Liver (tissue), 7 donors: ENCODE measurements at regions not wholly inside any gene's neighbourhood (a gene's known extent, or its start where the extent isn't known, plus 50 kb on each side); places are given as distances from the start of the nearest gene placed in this dataset.
A peak's percentile ranks its signal among the peaks of the same experiment; 100 is the strongest.

Experiments used
- DNase-seq: peaks from one replicate; pipeline ENCODE4 v3.0.0-alpha.2; 2017; ENCODE audit warnings: low spot score
- H3K27ac ChIP-seq, 2 donors: one replicate each; pipeline ENCODE4 v1.7.0; 2013; ENCODE audit warnings: inconsistent platforms in 2 of 2, low read length in 2 of 2, control low read depth in 1 of 2, low read depth in 1 of 2, mild to moderate bottlenecking in 1 of 2
- H3K27me3 ChIP-seq, 4 donors: one replicate each; pipeline versions ENCODE4 v1.6.1 to v1.7.0; 2013; ENCODE audit warnings: low read length in 3 of 4, inconsistent platforms in 1 of 4, mild to moderate bottlenecking in 1 of 4, moderate library complexity in 1 of 4; ENCODE audit not compliant: control insufficient read depth in 4 of 4, insufficient read depth in 4 of 4
- H3K36me3 ChIP-seq, 4 donors: one replicate each; pipeline versions ENCODE4 v1.6.1 to v1.7.0; 2013; ENCODE audit warnings: low read length in 3 of 4, mild to moderate bottlenecking in 3 of 4, low read depth in 1 of 4, moderate library complexity in 1 of 4; ENCODE audit not compliant: control insufficient read depth in 4 of 4, insufficient read depth in 3 of 4
- H3K4me1 ChIP-seq, 4 donors: one replicate each; pipeline versions ENCODE4 v1.6.1 to v1.7.0; 2013; ENCODE audit warnings: low read length in 3 of 4, mild to moderate bottlenecking in 3 of 4, moderate library complexity in 1 of 4; ENCODE audit not compliant: control insufficient read depth in 4 of 4, insufficient read depth in 4 of 4
- H3K4me3 ChIP-seq, 3 donors: one replicate each; pipeline versions ENCODE4 v1.6.1 to v1.7.0; 2013; ENCODE audit warnings: low read length in 3 of 3, control low read depth in 1 of 3, low read depth in 1 of 3, mild to moderate bottlenecking in 1 of 3
- H3K9ac ChIP-seq, 2 donors: one replicate each; pipeline ENCODE4 v1.7.0; 2013; ENCODE audit warnings: low read length in 2 of 2, mild to moderate bottlenecking in 2 of 2, moderate library complexity in 2 of 2, control low read depth in 1 of 2, low read depth in 1 of 2
- H3K9me3 ChIP-seq, 4 donors: one replicate each; pipeline versions ENCODE4 v1.6.1 to v1.7.0; 2013; ENCODE audit warnings: low read length in 3 of 4; ENCODE audit not compliant: control insufficient read depth in 4 of 4
- ATF3 ChIP-seq: IDR thresholded peaks from 2 replicates; pipeline ENCODE4 v1.6.1; 2016; ENCODE audit warnings: antibody characterized with exemption
- EGR1 ChIP-seq, 2 donors: IDR thresholded peaks; 2 replicates each; pipeline ENCODE4 v1.6.1; 2016 to 2018; ENCODE audit warnings: antibody characterized with exemption in 2 of 2, low read depth in 2 of 2
- FOXA1 ChIP-seq: IDR thresholded peaks from 2 replicates; pipeline ENCODE4 v1.6.1; 2016; ENCODE audit warnings: antibody characterized with exemption
- GABPA ChIP-seq, 2 donors: IDR thresholded peaks in 1 of 2; conservative IDR thresholded peaks in 1 of 2; 2 replicates each; pipeline ENCODE4 v1.6.1; 2016; ENCODE audit warnings: antibody characterized with exemption in 2 of 2, mild to moderate bottlenecking in 1 of 2, moderate library complexity in 1 of 2
- HNF4A ChIP-seq, 2 donors: conservative IDR thresholded peaks; 2 replicates each; pipeline ENCODE4 v1.6.1; 2016; ENCODE audit warnings: antibody characterized with exemption in 2 of 2, mild to moderate bottlenecking in 2 of 2
- HNF4G ChIP-seq: IDR thresholded peaks from 2 replicates; pipeline ENCODE4 v1.6.1; 2016; ENCODE audit warnings: antibody characterized with exemption
- MAX ChIP-seq: IDR thresholded peaks from 2 replicates; pipeline ENCODE4 v1.6.1; 2016; ENCODE audit warnings: antibody characterized with exemption
- REST ChIP-seq: IDR thresholded peaks from 2 replicates; pipeline ENCODE4 v1.6.1; 2016; ENCODE audit warnings: antibody characterized with exemption, mild to moderate bottlenecking
- RXRA ChIP-seq, 2 donors: IDR thresholded peaks; 2 replicates each; pipeline ENCODE4 v1.6.1; 2017 to 2018; ENCODE audit warnings: antibody characterized with exemption in 2 of 2, mild to moderate bottlenecking in 1 of 2
- TAF1 ChIP-seq: conservative IDR thresholded peaks from 2 replicates; pipeline ENCODE4 v1.6.1; 2016; ENCODE audit warnings: antibody characterized with exemption, mild to moderate bottlenecking
- YY1 ChIP-seq: IDR thresholded peaks from 2 replicates; pipeline ENCODE4 v1.6.1; 2016; ENCODE audit warnings: antibody characterized with exemption, mild to moderate bottlenecking
- ZBTB33 ChIP-seq: IDR thresholded peaks from 2 replicates; pipeline ENCODE4 v1.6.1; 2016; ENCODE audit warnings: antibody characterized with exemption
- WGBS: extraction: QIAGEN DNeasy Blood & Tissue Kit; methylation state at CpG from one replicate; pipeline ENCODE4 v1.1.7; 2013; 5-methylcytosine and 5-hydroxymethylcytosine counted together
- donor health status: healthy.
- donor health status: healthy.
- donor health status: healthy.
- donor health status: healthy.

GRCh38 chr2:149872041-149872440, 284.5 kb upstream of the MMADHC start:
- no peak for DNase-seq
- H3K9me3 ChIP-seq, result peaks cover 0 to 7% (median 0%) of the 10 kb centered on the region in 4 donors
- 59% methylated on average over 2 of the region's 2 CpGs for WGBS
- TF ChIP-seq HNF4A (conservative IDR thresholded peaks at IDR 0.05) (peak; percentile 4 to 6), EGR1 (IDR thresholded peaks at IDR 0.05; ENCODE audit: low read depth in 2 of 2) (no peak), HNF4G (no peak), GABPA (IDR thresholded peaks at IDR 0.05 in 1 of 2, conservative IDR thresholded peaks at IDR 0.05 in 1 of 2) (no peak)
- no peaks in the 10 kb centered on the region for H3K36me3 ChIP-seq
- H3K4me1 ChIP-seq, result no peaks in the 10 kb centered on the region
- no peak overlapping the region for H3K9ac ChIP-seq
- no peak overlapping the region for H3K27ac ChIP-seq
- no peaks in the 10 kb centered on the region for H3K27me3 ChIP-seq
- no peak overlapping the region for H3K4me3 ChIP-seq

GRCh38 chr2:149871091-149871885, 283.7 kb upstream of the MMADHC start:
- WGBS, result 94% methylated on average over 6 of the region's 6 CpGs
- no peak for TF ChIP-seq ZBTB33
- no peak for TF ChIP-seq YY1
- no peak for TF ChIP-seq RXRA (IDR thresholded peaks at IDR 0.05)
- no peak for TF ChIP-seq FOXA1
- TF ChIP-seq HNF4G, result no peak
- no peak for TF ChIP-seq HNF4A (conservative IDR thresholded peaks at IDR 0.05)
- Histone ChIP-seq H3K9ac (no peak overlapping the region), H3K4me3 (no peak overlapping the region), H3K27me3 (no peaks in the 10 kb centered on the region), H3K9me3 (peaks cover 0 to 7% (median 0%) of the 10 kb centered on the region in 4 donors), H3K27ac (no peak overlapping the region), H3K36me3 (no peaks in the 10 kb centered on the region), H3K4me1 (no peaks in the 10 kb centered on the region)
- no peak for DNase-seq

GRCh38 chr2:149863227-149863626, 275.7 kb upstream of the MMADHC start:
- Histone ChIP-seq H3K9me3 (peaks cover 0 to 3% (median 0%) of the 10 kb centered on the region in 4 donors), H3K4me3 (no peak overlapping the region), H3K4me1 (no peaks in the 10 kb centered on the region), H3K9ac (no peak overlapping the region), H3K27ac (no peak overlapping the region), H3K36me3 (no peaks in the 10 kb centered on the region), H3K27me3 (no peaks in the 10 kb centered on the region)
- WGBS, result 90% methylated on average over 2 of the region's 2 CpGs
- TF ChIP-seq TAF1 (no peak), MAX (no peak), YY1 (no peak), EGR1 (IDR thresholded peaks at IDR 0.05; ENCODE audit: low read depth in 2 of 2) (no peak), FOXA1 (no peak), REST (no peak), ZBTB33 (no peak), ATF3 (no peak)
- no peak for DNase-seq
